ENCODE measurements at regions not wholly inside any gene's neighbourhood (a gene's known extent, or its start where the extent isn't known, plus 50 kb on each side); places are given as distances from the start of the nearest gene placed in this dataset.

GRCh38 chr14:104282332-104283196, 144.2 kb downstream of the KIF26A start:
- no peaks in the 10 kb centered on the region for H3K9me3 ChIP-seq (ENCODE audit: control insufficient read depth in 1 of 2, insufficient read depth in 1 of 2, low read depth in 1 of 2, low read length in 2 of 2)
- H3K9ac ChIP-seq (ENCODE audit: low read length), result no peak overlapping the region
- BruUV-seq (replicated peaks), result no TSS peak
- no peak for TF ChIP-seq ZFX (IDR thresholded peaks at IDR 0.05)
- no peak for TF ChIP-seq FOSL1 (IDR thresholded peaks at IDR 0.05; ENCODE audit: low read depth)
- TF ChIP-seq CEBPB (IDR thresholded peaks at IDR 0.05; ENCODE audit: low read depth), result no peak
- TF ChIP-seq SIN3A (IDR thresholded peaks at IDR 0.05; ENCODE audit: low read depth), result no peak
- TF ChIP-seq, protein P1, sequence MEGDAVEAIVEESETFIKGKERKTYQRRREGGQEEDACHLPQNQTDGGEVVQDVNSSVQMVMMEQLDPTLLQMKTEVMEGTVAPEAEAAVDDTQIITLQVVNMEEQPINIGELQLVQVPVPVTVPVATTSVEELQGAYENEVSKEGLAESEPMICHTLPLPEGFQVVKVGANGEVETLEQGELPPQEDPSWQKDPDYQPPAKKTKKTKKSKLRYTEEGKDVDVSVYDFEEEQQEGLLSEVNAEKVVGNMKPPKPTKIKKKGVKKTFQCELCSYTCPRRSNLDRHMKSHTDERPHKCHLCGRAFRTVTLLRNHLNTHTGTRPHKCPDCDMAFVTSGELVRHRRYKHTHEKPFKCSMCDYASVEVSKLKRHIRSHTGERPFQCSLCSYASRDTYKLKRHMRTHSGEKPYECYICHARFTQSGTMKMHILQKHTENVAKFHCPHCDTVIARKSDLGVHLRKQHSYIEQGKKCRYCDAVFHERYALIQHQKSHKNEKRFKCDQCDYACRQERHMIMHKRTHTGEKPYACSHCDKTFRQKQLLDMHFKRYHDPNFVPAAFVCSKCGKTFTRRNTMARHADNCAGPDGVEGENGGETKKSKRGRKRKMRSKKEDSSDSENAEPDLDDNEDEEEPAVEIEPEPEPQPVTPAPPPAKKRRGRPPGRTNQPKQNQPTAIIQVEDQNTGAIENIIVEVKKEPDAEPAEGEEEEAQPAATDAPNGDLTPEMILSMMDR (IDR thresholded peaks at IDR 0.05 in 2 of 3, conservative IDR thresholded peaks at IDR 0.05 in 1 of 3; ENCODE audit: borderline replicate concordance in 1 of 3, insufficient read depth in 1 of 3, low read depth in 2 of 3, low read length in 2 of 3), result no peak
- no peak for TF ChIP-seq TCF7L2 (IDR thresholded peaks at IDR 0.05; ENCODE audit: borderline replicate concordance, extremely low read depth, insufficient read depth, insufficient read length)
- TF ChIP-seq ELF1 (IDR thresholded peaks at IDR 0.05; ENCODE audit: borderline replicate concordance, low read depth), result no peak
- TF ChIP-seq POLR2A (IDR thresholded peaks at IDR 0.05; ENCODE audit: borderline replicate concordance, extremely low read depth, insufficient read depth, insufficient read length), result no peak
- no peak for TF ChIP-seq REST (IDR thresholded peaks at IDR 0.05; ENCODE audit: low read depth)
- TF ChIP-seq YY1 (IDR thresholded peaks at IDR 0.05; ENCODE audit: extremely low read depth, insufficient replicate concordance, low read depth, low read length), result no peak
- no peak for TF ChIP-seq CBX3 (IDR thresholded peaks at IDR 0.05; ENCODE audit: low read depth)
- no peak for TF ChIP-seq ATF3 (IDR thresholded peaks at IDR 0.05)
- no peak for TF ChIP-seq MAX (IDR thresholded peaks at IDR 0.05)
- no peak for TF ChIP-seq JUND (IDR thresholded peaks at IDR 0.05)
- no peak for TF ChIP-seq EGR1 (IDR thresholded peaks at IDR 0.05; ENCODE audit: low read depth)
- RAD21 ChIA-PET (ENCODE audit: low non-redundant PET in 1 of 2, low total read pairs in 2 of 2, uncharacterized antibody in 2 of 2, unreplicated experiment in 2 of 2), result no interaction called here
- ATAC-seq, result no peak
- no peaks in the 10 kb centered on the region for H3K27me3 ChIP-seq (ENCODE audit: insufficient read depth, low read length)
- CTCF ChIA-PET, result no interaction called here
- H3K27ac ChIP-seq (ENCODE audit: low read depth, low read length), result no peak overlapping the region
- no peaks in the 10 kb centered on the region for H4K20me1 ChIP-seq (ENCODE audit: insufficient read depth)
- H3K4me1 ChIP-seq (ENCODE audit: control insufficient read depth in 1 of 2, insufficient read depth in 2 of 2, low read length in 2 of 2), result no peaks in the 10 kb centered on the region
- DNase-seq (ENCODE audit: low read depth, low spot score), result no peak
- H3K4me3 ChIP-seq (replicated peaks in 1 of 2; ENCODE audit: low read depth in 1 of 2, low read length in 2 of 2), result no peak overlapping the region
- no peak overlapping the region for H2AFZ ChIP-seq (ENCODE audit: low read depth, low read length, poor library complexity, severe bottlenecking)
- H3K79me2 ChIP-seq (ENCODE audit: insufficient read depth, low read length), result no peaks in the 10 kb centered on the region
- H3K4me2 ChIP-seq (ENCODE audit: low read length), result no peak overlapping the region
- H3K36me3 ChIP-seq (ENCODE audit: control insufficient read depth in 1 of 2, insufficient read depth in 2 of 2, low read length in 2 of 2), result no peaks in the 10 kb centered on the region
- no peaks in the 10 kb centered on the region for H3K9me2 ChIP-seq (ENCODE audit: insufficient read depth)
- POLR2A ChIA-PET, result no interaction called here
- intact Hi-C loops (cut with micrococcal nuclease), result no loop called here
